GM10248 (cell line): ENCODE measurements at regions not wholly inside any gene's neighbourhood (a gene's known extent, or its start where the extent isn't known, plus 50 kb on each side); places are given as distances from the start of the nearest gene placed in this dataset.

ENCODE experiments used
- CTCF ChIA-PET: fragments of 300-600 bp; sonication (Branson Sonifier 250); formaldehyde crosslinking; extraction: SDS; loops from one replicate; lab custom pipeline; 2021; ENCODE audit warnings: antibody characterized with exemption; lab: Yijun Ruan, JAX
- POLR2A ChIA-PET: fragments of 350-650 bp; sonication (Branson Sonifier 250); formaldehyde crosslinking; extraction: SDS; loops from one replicate; lab custom pipeline; 2020; ENCODE audit warnings: antibody characterized with exemption; lab: Yijun Ruan, JAX
- DNase-seq: peaks from one replicate; pipeline ENCODE4 v3.0.0; 2012; ENCODE audit errors: extremely low spot score
- CTCF ChIP-seq: IDR thresholded peaks from 2 replicates; pipeline ENCODE4 v1.5.1; 2012; ENCODE audit warnings: mild to moderate bottlenecking, low read depth; ENCODE audit errors: extremely low read depth, missing control alignments, control extremely low read depth

GRCh38 chr6:169370054-169370453, 116.4 kb upstream of the THBS2 start:
- TF ChIP-seq CTCF: no peak
- CTCF ChIA-PET: no interaction called here
- no peak for DNase-seq
- POLR2A ChIA-PET: no interaction called here

- ChIA-PET POLR2A (no interaction called here), CTCF (no interaction called here)
- DNase-seq: no peak
- TF ChIP-seq CTCF: no peak
These were observed 114.6 kb upstream of the THBS2 start for GRCh38 chr6:169368200-169368599.

GRCh38 chr6:169367507-169367906, 113.9 kb upstream of the THBS2 start:
- POLR2A ChIA-PET: no interaction called here
- no peak for DNase-seq
- no peak for TF ChIP-seq CTCF
- CTCF ChIA-PET: no interaction called here

- CTCF ChIA-PET: no interaction called here
- no peak for DNase-seq
- POLR2A ChIA-PET: no interaction called here
- no peak for TF ChIP-seq CTCF
These were observed 112.7 kb upstream of the THBS2 start for GRCh38 chr6:169366258-169366901.

DNA sequence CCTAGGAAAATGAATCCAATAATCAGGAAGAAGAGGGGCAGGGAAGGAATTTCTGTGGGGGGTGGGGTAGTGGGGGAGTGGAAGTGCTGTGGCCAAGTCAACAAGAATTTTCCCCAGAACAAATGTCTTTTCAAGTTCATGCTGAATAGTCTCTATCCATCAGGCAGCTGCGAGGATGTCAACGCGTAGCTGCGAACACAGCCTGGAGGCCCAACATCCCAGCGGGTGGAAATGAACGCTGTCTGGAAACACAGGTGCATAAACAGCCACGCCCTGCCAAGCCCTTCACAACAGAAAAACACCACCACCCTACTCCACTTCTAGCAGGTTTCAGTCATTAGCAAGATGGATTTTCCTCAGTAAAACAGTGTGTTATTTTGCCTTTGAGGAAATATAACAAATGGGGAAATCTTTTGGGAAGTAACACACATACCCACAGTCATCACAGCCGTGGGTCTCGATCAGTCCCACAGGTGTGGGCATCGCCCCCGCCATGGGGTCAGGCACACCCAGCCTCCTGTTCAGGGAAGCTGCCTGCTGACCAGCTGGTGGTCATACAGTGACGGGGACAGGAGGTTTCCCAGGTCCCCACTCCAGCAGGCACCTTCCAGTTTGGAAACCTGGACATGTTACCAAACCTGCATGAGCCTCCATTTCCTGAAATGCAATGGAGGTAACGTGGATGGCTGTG, 112.1 kb upstream of the THBS2 start:
- ChIA-PET CTCF (no interaction called here), POLR2A (no interaction called here)
- no peak for TF ChIP-seq CTCF
- no peak for DNase-seq

DNA sequence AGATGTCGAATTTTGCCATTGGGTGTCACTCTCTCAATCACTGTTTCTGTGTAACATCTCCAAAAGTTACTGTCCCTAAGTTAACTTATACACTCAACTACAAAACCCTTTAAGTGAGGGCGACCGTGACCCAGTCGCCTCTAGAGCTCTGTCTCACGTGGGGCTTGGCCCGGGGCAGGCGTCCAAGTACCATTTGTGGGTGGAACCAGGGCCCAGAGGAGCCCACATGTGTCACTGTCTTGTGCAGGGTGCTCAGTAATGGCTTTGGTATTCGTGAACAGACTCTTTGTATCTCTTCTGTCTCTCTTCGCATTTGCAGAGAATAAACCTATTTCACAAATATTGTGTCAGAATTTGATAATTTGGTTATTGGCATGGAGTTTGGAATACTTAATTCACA, 109.9 kb upstream of the THBS2 start:
- no peak for DNase-seq
- CTCF ChIA-PET: interaction anchor here (1.0 kb wide), 1 partner anchor 13 kb away, joined by 3 read pairs; no protein-coding TSS in a partner anchor
- POLR2A ChIA-PET: no interaction called here
- TF ChIP-seq CTCF: no peak
